Fibroblast of skin of left quadriceps (primary cell): ENCODE measurements at regions not wholly inside any gene's neighbourhood (a gene's known extent, or its start where the extent isn't known, plus 50 kb on each side); places are given as distances from the start of the nearest gene placed in this dataset.
"Not testable (repeated sequence)": the region's sequence is repeated elsewhere in the genome, so short reads cannot be mapped to it uniquely, and the experiment has no call there.

Source experiments
- DNase-seq, 2 experiments: peaks; one replicate each; pipeline ENCODE4 v3.0.0-alpha.2; 2013; ENCODE audit warnings: low read depth in 2 of 2

GRCh38 chr2:595141-595815, 81.9 kb downstream of the TMEM18 start:
- no peak for DNase-seq

- no peak for DNase-seq
Observed at GRCh38 chr2:594297-594949, 82.8 kb downstream of the TMEM18 start.

- no peak for DNase-seq
Observed at GRCh38 chr2:593356-594026, 83.7 kb downstream of the TMEM18 start.

GRCh38 chr2:592737-593136, 84.5 kb downstream of the TMEM18 start:
- no peak for DNase-seq

GRCh38 chr2:590214-591175, 86.7 kb downstream of the TMEM18 start:
- no peak for DNase-seq

GRCh38 chr2:589281-590130, 87.7 kb downstream of the TMEM18 start:
- DNase-seq = no peak

- no peak for DNase-seq
Observed at GRCh38 chr2:588074-588645, 89.0 kb downstream of the TMEM18 start.

GRCh38 chr2:587087-587960, 89.9 kb downstream of the TMEM18 start:
- DNase-seq = no peak

GRCh38 chr2:586641-587076, 90.5 kb downstream of the TMEM18 start:
- DNase-seq = no peak

- DNase-seq = no peak
Observed at GRCh38 chr2:584863-585823, 92.1 kb downstream of the TMEM18 start.

- DNase-seq = no peak
Observed at GRCh38 chr2:583666-584065, 93.5 kb downstream of the TMEM18 start.

- DNase-seq = no peak
Observed at GRCh38 chr2:582792-583528, 94.2 kb downstream of the TMEM18 start.

- not testable (repeated sequence) for DNase-seq
Observed at GRCh38 chr2:582289-582688, 94.9 kb downstream of the TMEM18 start.

GRCh38 chr2:579961-580360, 97.2 kb downstream of the TMEM18 start:
- DNase-seq = no peak

- no peak for DNase-seq
Observed at GRCh38 chr2:579351-579886, 97.8 kb downstream of the TMEM18 start.

GRCh38 chr2:576292-576691, 100.9 kb downstream of the TMEM18 start:
- DNase-seq = no peak

- DNase-seq = no peak
Observed at GRCh38 chr2:575727-576236, 101.4 kb downstream of the TMEM18 start.
